H1 (cell line): ENCODE measurements at regions not wholly inside any gene's neighbourhood (a gene's known extent, or its start where the extent isn't known, plus 50 kb on each side); places are given as distances from the start of the nearest gene placed in this dataset.

ENCODE experiments used
- CTCF ChIA-PET: fragments of 300-600 bp; sonication (Branson Sonifier 250); formaldehyde crosslinking; loops from one replicate; lab custom pipeline; 2021; ENCODE audit not compliant: partially characterized antibody; lab: Charles Lee
- POLR2A ChIA-PET: fragments of 300-600 bp; sonication (Branson Sonifier 250); formaldehyde crosslinking; loops from one replicate; lab custom pipeline; 2021; ENCODE audit warnings: inconsistent platforms; ENCODE audit not compliant: partially characterized antibody; lab: Charles Lee
- DNase-seq, 2 experiments: peaks; one replicate each; pipeline versions ENCODE4 v3.0.0 to v3.0.0-alpha.2; 2010 to 2022; ENCODE audit warnings: low spot score in 2 of 2, low read depth in 1 of 2, mixed read lengths in 1 of 2
- FAIRE-seq: peaks from 2 replicates; lab custom pipeline; 2011; peaks lifted over from hg19 to GRCh38; lab: Jason Lieb, UNC
- H2AFZ ChIP-seq: 2 replicates; pipeline ENCODE4 v1.8.1; 2012; ENCODE audit warnings: low read length, inconsistent platforms
- H2AK5ac ChIP-seq: 2 replicates; pipeline ENCODE4 v1.6.1; 2013; ENCODE audit warnings: low read depth, low read length
- H2BK120ac ChIP-seq: replicated peaks from 2 replicates; pipeline ENCODE3; 2013; ENCODE audit warnings: low read depth, low read length, inconsistent platforms
- H2BK12ac ChIP-seq: 2 replicates; pipeline ENCODE4 v1.6.1; 2013; ENCODE audit warnings: low read depth, low read length
- H2BK15ac ChIP-seq: 2 replicates; pipeline ENCODE4 v1.6.1; 2013; ENCODE audit warnings: low read length
- H2BK20ac ChIP-seq: 2 replicates; pipeline ENCODE4 v1.6.1; 2013; ENCODE audit warnings: low read length
- H2BK5ac ChIP-seq: 2 replicates; pipeline ENCODE4 v1.6.1; 2013; ENCODE audit warnings: low read depth, low read length
- H3K14ac ChIP-seq: 2 replicates; pipeline ENCODE4 v1.6.1; 2013; ENCODE audit warnings: inconsistent platforms; ENCODE audit not compliant: insufficient read length
- H3K18ac ChIP-seq: 2 replicates; pipeline ENCODE4 v1.6.1; 2013; ENCODE audit warnings: low read length; ENCODE audit errors: extremely low read depth
- H3K23ac ChIP-seq: 2 replicates; pipeline ENCODE4 v1.6.1; 2013; ENCODE audit warnings: inconsistent platforms; ENCODE audit not compliant: insufficient read length
- H3K23me2 ChIP-seq: 2 replicates; pipeline ENCODE4 v1.6.1; 2013; ENCODE audit warnings: low read depth, low read length
- H3K27ac ChIP-seq: 2 replicates; pipeline ENCODE4 v1.6.1; 2011; ENCODE audit warnings: low read depth, low read length, inconsistent platforms
- H3K27me3 ChIP-seq, 4 experiments: replicated peaks in 1 of 4; 1 replicate in 1 of 4; 2 replicates in 3 of 4; pipeline versions ENCODE4 v1.6.1 to v1.8.1; 2011 to 2013; ENCODE audit warnings: low read length in 3 of 4, mild to moderate bottlenecking in 3 of 4, inconsistent platforms in 2 of 4, mixed read lengths in 2 of 4, moderate library complexity in 1 of 4; ENCODE audit not compliant: control insufficient read depth in 3 of 4, insufficient read depth in 3 of 4; ENCODE audit errors: extremely low read depth in 1 of 4
- H3K36me3 ChIP-seq, 4 experiments: 2 replicates each; pipeline versions ENCODE4 v1.6.1 to v1.8.1; 2011 to 2013; ENCODE audit warnings: mild to moderate bottlenecking in 4 of 4, low read length in 3 of 4, moderate library complexity in 2 of 4, control low read depth in 1 of 4, inconsistent platforms in 1 of 4; ENCODE audit not compliant: insufficient read depth in 4 of 4, control insufficient read depth in 2 of 4
- H3K4ac ChIP-seq: replicated peaks from 2 replicates; pipeline ENCODE3; 2013; ENCODE audit warnings: low read length, low read depth, mixed read lengths, inconsistent platforms; ENCODE audit not compliant: insufficient read length
- H3K4me1 ChIP-seq, 4 experiments: replicated peaks in 1 of 4; 1 replicate in 1 of 4; 2 replicates in 3 of 4; pipeline versions ENCODE4 v1.6.1 to v1.8.1; 2011 to 2013; ENCODE audit warnings: low read length in 3 of 4, inconsistent platforms in 2 of 4, mixed read lengths in 1 of 4; ENCODE audit not compliant: insufficient read depth in 4 of 4, control insufficient read depth in 3 of 4
- H3K4me2 ChIP-seq, 2 experiments: 2 replicates each; pipeline versions ENCODE4 v1.6.1 to v1.8.1; 2011 to 2013; ENCODE audit warnings: low read depth in 2 of 2, low read length in 2 of 2, control low read depth in 1 of 2, inconsistent platforms in 1 of 2, mild to moderate bottlenecking in 1 of 2; ENCODE audit not compliant: insufficient read depth in 1 of 2
- H3K4me3 ChIP-seq, 4 experiments: fragments of 200-600, 300-600 bp in 1 of 4; sonication (generic), shearing (Covaris generic), sonication (Bioruptor Twin) in 1 of 4; 2 replicates each; pipeline versions ENCODE4 v1.5.1 to v1.8.1; 2011 to 2016; ENCODE audit warnings: low read length in 4 of 4, low read depth in 3 of 4, control low read depth in 2 of 4, inconsistent platforms in 2 of 4, mild to moderate bottlenecking in 2 of 4, mixed read lengths in 1 of 4, moderate library complexity in 1 of 4; ENCODE audit not compliant: insufficient read depth in 2 of 4; ENCODE audit errors: extremely low read depth in 1 of 4
- H3K56ac ChIP-seq: replicated peaks from 2 replicates; pipeline ENCODE3; 2013; ENCODE audit warnings: low read depth, mild to moderate bottlenecking, mixed read lengths, low read length, inconsistent platforms; ENCODE audit not compliant: insufficient read length
- H3K79me1 ChIP-seq: 2 replicates; pipeline ENCODE4 v1.6.1; 2013; ENCODE audit warnings: low read depth, low read length, control low read depth
- H3K79me2 ChIP-seq, 2 experiments: 2 replicates each; pipeline versions ENCODE4 v1.6.1 to v1.8.1; 2012 to 2013; ENCODE audit warnings: low read length in 2 of 2, mild to moderate bottlenecking in 2 of 2, inconsistent platforms in 1 of 2; ENCODE audit not compliant: insufficient read depth in 2 of 2, control insufficient read depth in 1 of 2
- H3K9ac ChIP-seq, 4 experiments: replicated peaks in 1 of 4; 1 replicate in 1 of 4; 2 replicates in 3 of 4; pipeline versions ENCODE4 v1.6.1 to v1.8.1; 2011 to 2013; ENCODE audit warnings: low read depth in 3 of 4, low read length in 3 of 4, control low read depth in 2 of 4, mild to moderate bottlenecking in 2 of 4, moderate library complexity in 2 of 4, inconsistent platforms in 1 of 4; ENCODE audit errors: extremely low read depth in 1 of 4
- H3K9me3 ChIP-seq, 2 experiments: 2 replicates each; pipeline versions ENCODE4 v1.6.1 to v1.8.1; 2012 to 2013; ENCODE audit warnings: mild to moderate bottlenecking in 2 of 2, moderate library complexity in 2 of 2, control low read depth in 1 of 2, inconsistent platforms in 1 of 2, low read depth in 1 of 2, low read length in 1 of 2, mixed read lengths in 1 of 2; ENCODE audit not compliant: insufficient read depth in 2 of 2
- H4K20me1 ChIP-seq, 2 experiments: replicated peaks in 1 of 2; 2 replicates each; pipeline versions ENCODE3 to v1.8.1; 2011 to 2013; ENCODE audit warnings: inconsistent platforms in 2 of 2, low read length in 2 of 2, mild to moderate bottlenecking in 1 of 2; ENCODE audit not compliant: insufficient read depth in 2 of 2, control insufficient read depth in 1 of 2
- H4K5ac ChIP-seq: 2 replicates; pipeline ENCODE4 v1.6.1; 2013; ENCODE audit warnings: low read length, low read depth, mixed read lengths, inconsistent platforms; ENCODE audit not compliant: insufficient read length
- H4K8ac ChIP-seq: 2 replicates; pipeline ENCODE4 v1.8.0; 2013; ENCODE audit warnings: mild to moderate bottlenecking, moderate library complexity, low read length, inconsistent platforms; ENCODE audit not compliant: insufficient read depth; ENCODE audit errors: extremely low read depth
- H4K91ac ChIP-seq: replicated peaks from 2 replicates; pipeline ENCODE3; 2013; ENCODE audit warnings: low read length, mixed read lengths, inconsistent platforms; ENCODE audit not compliant: insufficient read length
- ASH2L ChIP-seq: fragments of 200-600, 300-600 bp; sonication (generic); IDR thresholded peaks from one replicate; pipeline ENCODE4 v1.7.1; 2017; ENCODE audit warnings: low read length
- CBX5 ChIP-seq: fragments of 300-800, 300-1000 bp; sonication (generic); IDR thresholded peaks from 2 replicates; pipeline ENCODE4 v1.7.1; 2016; ENCODE audit warnings: antibody characterized with exemption, low read length, low read depth
- HDAC6 ChIP-seq: IDR thresholded peaks from one replicate; pipeline ENCODE4 v1.7.1; 2012; ENCODE audit warnings: low read depth, mild to moderate bottlenecking, inconsistent platforms, low read length, moderate library complexity
- POU5F1 ChIP-seq: IDR thresholded peaks from 2 replicates; pipeline ENCODE4 v1.6.1; 2011; ENCODE audit warnings: low read depth, mild to moderate bottlenecking, low read length, moderate library complexity
- TCF12 ChIP-seq: IDR thresholded peaks from 2 replicates; pipeline ENCODE4 v1.6.1; 2011; ENCODE audit warnings: low read depth, mild to moderate bottlenecking, low read length
- WGBS, 2 experiments: shearing (Covaris generic) in 1 of 2; methylation state at CpG; one replicate each; pipeline versions ENCODE4 v1.1.6 to v1.1.7; 2013 to 2015; ENCODE audit warnings: low lambda C conversion rate in 2 of 2, mixed read lengths in 2 of 2, inconsistent platforms in 1 of 2, low coverage in 1 of 2, missing lambda C conversion rate in 1 of 2; ENCODE audit not compliant: insufficient replicate concordance in 2 of 2, insufficient coverage in 1 of 2, insufficient read length in 1 of 2; ENCODE audit errors: extremely low coverage in 1 of 2, missing lambda C conversion rate in 1 of 2; 5-methylcytosine and 5-hydroxymethylcytosine counted together

DNA sequence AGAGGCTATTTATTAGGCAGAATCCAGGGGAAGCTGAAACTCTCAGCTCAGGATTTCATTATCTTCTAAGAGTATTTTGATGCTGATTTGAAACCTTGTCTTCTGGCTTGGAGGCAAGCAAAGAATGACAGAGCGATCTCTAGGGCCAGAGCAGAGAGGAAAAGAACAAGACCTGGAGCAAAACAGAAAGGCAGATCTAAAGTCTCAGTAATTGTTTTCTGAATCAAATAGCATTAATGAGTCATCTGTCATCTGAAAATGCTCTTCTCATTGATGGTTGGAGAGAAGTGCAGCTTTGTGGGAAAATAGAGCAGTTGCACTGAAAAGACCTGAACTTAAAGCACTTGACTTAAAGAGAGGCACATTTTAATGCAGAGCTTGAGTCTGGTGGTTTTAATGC is 385.9 kb downstream of the RAP2B start:
- Histone ChIP-seq H3K14ac (no peak overlapping the region), H2BK20ac (no peak overlapping the region), H3K27ac (no peak overlapping the region), H3K56ac (no peak overlapping the region), H3K23ac (no peak overlapping the region), H3K9me3 (no peaks in the 10 kb centered on the region), H3K18ac (no peak overlapping the region), H4K5ac (no peak overlapping the region), H4K91ac (no peak overlapping the region), H3K23me2 (no peaks in the 10 kb centered on the region), H3K4me1 (peaks cover 0 to 3% (median 1%) of the 10 kb centered on the region in 4 experiments; a peak in 1 of 7 replicates), H4K8ac (no peak overlapping the region), H3K4me3 (no peak overlapping the region), H2AK5ac (no peak overlapping the region), H2BK120ac (no peak overlapping the region), H2AFZ (no peak overlapping the region), H3K9ac (no peak overlapping the region), H3K36me3 (no peaks in the 10 kb centered on the region), H2BK5ac (no peak overlapping the region), H2BK12ac (no peak overlapping the region), H3K4me2 (no peak overlapping the region), H3K79me2 (no peaks in the 10 kb centered on the region), H2BK15ac (no peak overlapping the region), H4K20me1 (no peaks in the 10 kb centered on the region), H3K79me1 (no peaks in the 10 kb centered on the region), H3K27me3 (no peaks in the 10 kb centered on the region), H3K4ac (no peak overlapping the region)
- POLR2A ChIA-PET, result no interaction called here
- no peak for FAIRE-seq
- 71% methylated on average over 1 of the region's 1 CpG; no CpG with 5 or more reads in 1 of the 2 experiments for WGBS, 2 experiments
- CTCF ChIA-PET, result interaction anchor here (0.6 to 1.0 kb wide), 3 partner anchors 13 to 380 kb away, joined by 3 read pairs; no protein-coding TSS in a partner anchor
- no peak for TF ChIP-seq TCF12
- no peak for TF ChIP-seq CBX5
- TF ChIP-seq POU5F1, result no peak
- TF ChIP-seq HDAC6, result no peak
- no peak for TF ChIP-seq ASH2L
- no peak for DNase-seq
